Endothelial cell of umbilical vein (primary cell): ENCODE measurements at regions not wholly inside any gene's neighbourhood (a gene's known extent, or its start where the extent isn't known, plus 50 kb on each side); places are given as distances from the start of the nearest gene placed in this dataset.

Experiments used
- BruUV-seq: library from RNA; stranded (reverse); fragments of 400-500 nt; replicated peaks from 2 replicates; lab custom pipeline; 2021; lab: Mats Ljungman, UMichigan
- CTCF ChIA-PET: fragments of 300-600, 350-600 bp; sonication (Branson Sonifier 250); formaldehyde crosslinking; loops from one replicate; lab custom pipeline; 2021; ENCODE audit warnings: antibody characterized with exemption, inconsistent platforms; lab: Charles Lee
- POLR2A ChIA-PET: fragments of 300-600, 350-600 bp; sonication (Branson Sonifier 250); formaldehyde crosslinking; loops from one replicate; lab custom pipeline; 2021; ENCODE audit warnings: antibody characterized with exemption, inconsistent platforms; lab: Charles Lee
- DNase-seq: peaks from one replicate; pipeline ENCODE4 v3.0.0-alpha.2; 2011; ENCODE audit warnings: low read depth, low spot score
- FAIRE-seq: peaks from 2 replicates; lab custom pipeline; 2011; peaks lifted over from hg19 to GRCh38; lab: Jason Lieb, UNC
- H2AFZ ChIP-seq: 2 replicates; pipeline ENCODE4 v1.6.0; 2012; ENCODE audit warnings: low read depth, low read length, control low read depth, inconsistent platforms
- H3K27ac ChIP-seq: 2 replicates; pipeline ENCODE4 v1.5.1; 2011; ENCODE audit warnings: low read depth, mild to moderate bottlenecking, control low read depth, low read length, moderate library complexity; ENCODE audit not compliant: insufficient read depth
- H3K27me3 ChIP-seq, 2 experiments: 2 replicates each; pipeline versions ENCODE4 v1.6.0 to v1.6.1; 2011; ENCODE audit warnings: low read length in 2 of 2, mixed read lengths in 1 of 2; ENCODE audit not compliant: control insufficient read depth in 2 of 2, insufficient read depth in 2 of 2
- H3K36me3 ChIP-seq, 2 experiments: 2 replicates in 1 of 2; 3 replicates in 1 of 2; pipeline ENCODE4 v1.5.1; 2011; ENCODE audit warnings: low read length in 2 of 2, mild to moderate bottlenecking in 1 of 2, moderate library complexity in 1 of 2; ENCODE audit not compliant: control insufficient read depth in 2 of 2, insufficient read depth in 2 of 2; ENCODE audit errors: extremely low read depth in 1 of 2
- H3K4me1 ChIP-seq: 3 replicates; pipeline ENCODE4 v1.5.1; 2011; ENCODE audit warnings: mild to moderate bottlenecking, low read length; ENCODE audit not compliant: control insufficient read depth, insufficient read depth; ENCODE audit errors: extremely low read depth
- H3K4me2 ChIP-seq: 2 replicates; pipeline ENCODE4 v1.6.1; 2011; ENCODE audit warnings: low read length, control low read depth, mixed read lengths; ENCODE audit not compliant: insufficient read depth
- H3K4me3 ChIP-seq, 3 experiments: fragments of 200-600 bp in 1 of 3; sonication (generic), shearing (Covaris generic) in 1 of 3; replicated peaks in 1 of 3; 2 replicates each; pipeline ENCODE4 v1.5.1; 2011 to 2016; ENCODE audit warnings: control low read depth in 3 of 3, low read length in 3 of 3, mild to moderate bottlenecking in 2 of 3, inconsistent platforms in 1 of 3, low read depth in 1 of 3, moderate library complexity in 1 of 3; ENCODE audit not compliant: insufficient read depth in 1 of 3
- H3K79me2 ChIP-seq: 2 replicates; pipeline ENCODE4 v1.6.0; 2012; ENCODE audit warnings: low read length, inconsistent platforms; ENCODE audit not compliant: control insufficient read depth, insufficient read depth
- H3K9ac ChIP-seq: replicated peaks from 2 replicates; pipeline ENCODE3; 2011; ENCODE audit warnings: low read length, control low read depth; ENCODE audit not compliant: insufficient read depth; ENCODE audit errors: extremely low read depth
- H3K9me1 ChIP-seq: replicated peaks from 3 replicates; pipeline ENCODE4 v1.6.0; 2011; ENCODE audit warnings: mild to moderate bottlenecking, low read length; ENCODE audit not compliant: control insufficient read depth, insufficient read depth; ENCODE audit errors: extremely low read depth
- H3K9me3 ChIP-seq: replicated peaks from 2 replicates; pipeline ENCODE4 v1.5.1; 2012; ENCODE audit warnings: low read length, inconsistent platforms; ENCODE audit not compliant: control insufficient read depth, insufficient read depth
- H4K20me1 ChIP-seq: replicated peaks from 2 replicates; pipeline ENCODE3; 2011; ENCODE audit warnings: mild to moderate bottlenecking, low read length; ENCODE audit not compliant: control insufficient read depth, insufficient read depth; ENCODE audit errors: extremely low read depth
- EZH2 ChIP-seq: IDR thresholded peaks from 2 replicates; pipeline ENCODE4 v1.6.1; 2012; ENCODE audit warnings: borderline replicate concordance, low read depth, mild to moderate bottlenecking, moderate library complexity, low read length, inconsistent platforms; ENCODE audit not compliant: severe bottlenecking
- FOS ChIP-seq: IDR thresholded peaks from 2 replicates; pipeline ENCODE4 v1.6.1; 2011; ENCODE audit warnings: mild to moderate bottlenecking, low read length, moderate library complexity, borderline replicate concordance; ENCODE audit not compliant: insufficient read depth
- GATA2 ChIP-seq: IDR thresholded peaks from 2 replicates; pipeline ENCODE4 v1.7.0; 2011; ENCODE audit warnings: low read depth, mild to moderate bottlenecking, moderate library complexity, mixed read lengths, low read length; ENCODE audit not compliant: insufficient read length, insufficient read depth
- JUN ChIP-seq: IDR thresholded peaks from 2 replicates; pipeline ENCODE4 v1.6.1; 2011; ENCODE audit warnings: borderline replicate concordance, low read depth; ENCODE audit not compliant: insufficient read length, insufficient read depth
- MYC ChIP-seq: IDR thresholded peaks from one replicate; pipeline ENCODE4 v1.6.1; 2011; ENCODE audit warnings: mild to moderate bottlenecking, low read depth, low read length
- POLR2A ChIP-seq: IDR thresholded peaks from 2 replicates; pipeline ENCODE4 v1.6.1; 2012; ENCODE audit warnings: low read depth, mild to moderate bottlenecking, control low read depth, low read length
- POLR2AphosphoS5 ChIP-seq: IDR thresholded peaks from 2 replicates; pipeline ENCODE4 v1.6.1; 2012; ENCODE audit warnings: low read depth, mild to moderate bottlenecking, control low read depth, low read length, moderate library complexity; ENCODE audit not compliant: insufficient read depth
- dilution Hi-C: fragments of 300-500 bp; cut with MboI; formaldehyde crosslinking; loops from one replicate; pipeline ENCODE4 v1.15.0; 2019; ENCODE audit warnings: low sequenced_read_pairs; ENCODE audit not compliant: extremely low pct_ligation_motif_present
- intact Hi-C: fragments of 100-400 bp; cut with micrococcal nuclease; formaldehyde crosslinking; loops from one replicate; pipeline ENCODE4 v1.10.0; 2022
- TF ChIP-seq, protein P1 (sequence below), 2 donors: IDR thresholded peaks; 1 replicate in 1 of 2; 2 replicates in 1 of 2; pipeline ENCODE4 v1.5.1; 2011; ENCODE audit warnings: low read length in 2 of 2, mild to moderate bottlenecking in 2 of 2, moderate library complexity in 2 of 2, control low read depth in 1 of 2, inconsistent platforms in 1 of 2, low read depth in 1 of 2; ENCODE audit not compliant: insufficient read depth in 1 of 2; ENCODE audit errors: extremely low read depth in 1 of 2
- TF ChIP-seq, protein P2 (sequence below): IDR thresholded peaks from 2 replicates; pipeline ENCODE4 v1.6.1; 2011; ENCODE audit not compliant: insufficient read depth, insufficient read length

DNA sequence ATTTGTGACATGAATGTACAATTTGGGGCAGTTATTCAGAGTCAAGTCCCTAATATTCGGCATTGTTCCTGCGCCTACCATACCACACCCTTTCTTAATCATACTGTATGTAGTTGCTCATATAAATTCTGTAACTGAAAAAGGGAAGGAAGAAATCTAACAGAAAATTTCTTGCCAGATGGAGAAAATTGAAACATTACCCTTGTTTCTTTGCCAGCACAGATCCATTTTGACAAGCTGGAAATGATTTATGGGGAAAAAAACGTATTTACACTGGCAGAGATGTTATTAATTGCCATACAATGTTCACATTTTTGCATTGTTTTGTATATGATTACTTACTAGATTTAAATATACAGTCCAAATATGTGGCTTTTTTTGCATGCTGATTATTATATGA lies 363.8 kb upstream of the PKN2 start:
- no peaks in the 10 kb centered on the region for H3K4me1 ChIP-seq
- no peak for TF ChIP-seq JUN
- TF ChIP-seq, protein P1, sequence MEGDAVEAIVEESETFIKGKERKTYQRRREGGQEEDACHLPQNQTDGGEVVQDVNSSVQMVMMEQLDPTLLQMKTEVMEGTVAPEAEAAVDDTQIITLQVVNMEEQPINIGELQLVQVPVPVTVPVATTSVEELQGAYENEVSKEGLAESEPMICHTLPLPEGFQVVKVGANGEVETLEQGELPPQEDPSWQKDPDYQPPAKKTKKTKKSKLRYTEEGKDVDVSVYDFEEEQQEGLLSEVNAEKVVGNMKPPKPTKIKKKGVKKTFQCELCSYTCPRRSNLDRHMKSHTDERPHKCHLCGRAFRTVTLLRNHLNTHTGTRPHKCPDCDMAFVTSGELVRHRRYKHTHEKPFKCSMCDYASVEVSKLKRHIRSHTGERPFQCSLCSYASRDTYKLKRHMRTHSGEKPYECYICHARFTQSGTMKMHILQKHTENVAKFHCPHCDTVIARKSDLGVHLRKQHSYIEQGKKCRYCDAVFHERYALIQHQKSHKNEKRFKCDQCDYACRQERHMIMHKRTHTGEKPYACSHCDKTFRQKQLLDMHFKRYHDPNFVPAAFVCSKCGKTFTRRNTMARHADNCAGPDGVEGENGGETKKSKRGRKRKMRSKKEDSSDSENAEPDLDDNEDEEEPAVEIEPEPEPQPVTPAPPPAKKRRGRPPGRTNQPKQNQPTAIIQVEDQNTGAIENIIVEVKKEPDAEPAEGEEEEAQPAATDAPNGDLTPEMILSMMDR (IDR thresholded peaks at IDR 0.05; ENCODE audit: extremely low read depth in 1 of 2, insufficient read depth in 1 of 2, low read depth in 1 of 2, low read length in 2 of 2), result no peak
- no peak for TF ChIP-seq GATA2
- TF ChIP-seq, protein P2, sequence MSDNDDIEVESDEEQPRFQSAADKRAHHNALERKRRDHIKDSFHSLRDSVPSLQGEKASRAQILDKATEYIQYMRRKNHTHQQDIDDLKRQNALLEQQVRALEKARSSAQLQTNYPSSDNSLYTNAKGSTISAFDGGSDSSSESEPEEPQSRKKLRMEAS, result no peak
- TF ChIP-seq EZH2, result no peak
- no peak for TF ChIP-seq POLR2AphosphoS5
- TF ChIP-seq MYC, result no peak
- no peak for TF ChIP-seq FOS
- no peak for TF ChIP-seq POLR2A
- no peak for FAIRE-seq
- no peaks in the 10 kb centered on the region for H4K20me1 ChIP-seq
- H3K9ac ChIP-seq, result no peak overlapping the region
- H2AFZ ChIP-seq, result no peak overlapping the region
- CTCF ChIA-PET, result no interaction called here
- H3K27me3 ChIP-seq, result no peaks in the 10 kb centered on the region
- H3K27ac ChIP-seq, result no peak overlapping the region
- POLR2A ChIA-PET, result no interaction called here
- H3K36me3 ChIP-seq, result no peaks in the 10 kb centered on the region
- no peak overlapping the region for H3K4me2 ChIP-seq
- intact Hi-C loops (no loop called here), dilution Hi-C loops (no loop called here)
- H3K4me3 ChIP-seq, result no peak overlapping the region
- no TSS peak for BruUV-seq
- H3K9me3 ChIP-seq, result no peaks in the 10 kb centered on the region
- H3K79me2 ChIP-seq, result no peaks in the 10 kb centered on the region
- no peak for DNase-seq
- H3K9me1 ChIP-seq, result no peaks in the 10 kb centered on the region
